GM18520 (cell line): ENCODE measurements at regions not wholly inside any gene's neighbourhood (a gene's known extent, or its start where the extent isn't known, plus 50 kb on each side); places are given as distances from the start of the nearest gene placed in this dataset.
"Not testable (repeated sequence)": the region's sequence is repeated elsewhere in the genome, so short reads cannot be mapped to it uniquely, and the experiment has no call there.

Experiments
- ATAC-seq: cut with Tn5 transposase; IDR thresholded peaks from one replicate; pipeline ENCODE4 v1.9.1; 2021; ENCODE audit not compliant: unreplicated experiment

DNA sequence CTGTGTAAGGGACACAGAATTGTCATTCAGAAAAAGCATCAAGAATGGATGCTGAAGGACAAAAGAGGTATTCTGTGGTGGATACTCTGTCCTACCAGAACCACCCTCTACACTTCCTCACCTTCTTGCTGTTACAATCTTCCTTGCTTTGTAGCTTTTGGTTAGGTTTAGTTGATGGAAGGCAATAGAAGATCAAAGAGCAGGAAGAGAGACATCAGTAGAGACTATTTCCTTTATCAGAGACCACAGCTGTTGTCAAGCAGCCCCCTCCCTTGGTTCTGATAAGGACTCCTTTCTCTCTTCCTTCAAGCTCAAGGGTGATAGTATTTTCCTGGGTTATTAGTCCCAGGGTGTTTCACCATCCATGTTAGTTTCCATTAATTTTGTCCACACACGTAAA, 84.7 kb upstream of the ALCAM start:
- ATAC-seq = no peak

DNA sequence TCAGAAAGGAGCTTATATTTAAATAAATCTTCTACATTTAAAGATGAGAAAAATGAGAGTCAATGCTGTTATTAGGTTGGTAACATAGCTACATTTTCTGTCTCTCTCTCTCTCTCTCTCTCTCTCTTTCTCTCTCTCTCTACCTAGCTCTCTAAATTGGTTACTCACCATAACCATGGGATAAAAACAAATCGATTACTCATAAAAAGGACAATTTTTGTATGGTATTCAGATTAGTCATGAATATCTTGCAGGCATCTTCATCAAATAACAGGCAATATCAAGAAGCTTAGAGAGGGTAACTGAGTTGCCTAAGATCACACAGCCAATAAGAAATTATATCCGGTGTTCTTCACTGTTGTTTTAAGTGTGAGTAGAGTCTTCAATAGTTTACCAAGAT, 81.8 kb upstream of the ALCAM start:
- no peak for ATAC-seq

DNA sequence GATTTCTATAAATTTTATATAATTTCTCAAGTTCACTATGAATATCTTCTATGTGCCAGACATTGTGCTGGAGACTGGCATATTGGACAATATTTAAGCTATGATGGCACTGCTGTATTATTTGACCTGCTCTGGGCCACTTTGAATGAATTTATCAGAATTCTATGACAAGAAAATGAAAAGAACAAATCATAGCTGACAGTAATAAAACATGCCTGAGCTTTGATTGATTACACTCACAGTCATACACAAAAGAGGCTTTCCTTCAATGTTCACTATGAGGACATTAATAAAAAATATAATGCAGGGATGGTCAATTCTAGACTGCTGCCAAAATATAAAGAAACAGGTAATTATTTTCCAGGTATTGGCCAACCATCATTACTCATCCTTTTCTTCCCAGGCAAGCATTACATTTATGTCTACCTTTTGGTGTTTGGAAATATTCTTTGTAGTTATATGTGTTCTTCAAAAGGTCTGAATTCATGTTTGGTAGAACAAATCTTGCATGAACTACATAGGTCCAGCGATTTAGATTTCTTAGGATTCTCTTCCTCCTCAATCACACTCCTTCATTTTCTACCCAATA, 81.0 kb upstream of the ALCAM start:
- ATAC-seq = no peak

DNA sequence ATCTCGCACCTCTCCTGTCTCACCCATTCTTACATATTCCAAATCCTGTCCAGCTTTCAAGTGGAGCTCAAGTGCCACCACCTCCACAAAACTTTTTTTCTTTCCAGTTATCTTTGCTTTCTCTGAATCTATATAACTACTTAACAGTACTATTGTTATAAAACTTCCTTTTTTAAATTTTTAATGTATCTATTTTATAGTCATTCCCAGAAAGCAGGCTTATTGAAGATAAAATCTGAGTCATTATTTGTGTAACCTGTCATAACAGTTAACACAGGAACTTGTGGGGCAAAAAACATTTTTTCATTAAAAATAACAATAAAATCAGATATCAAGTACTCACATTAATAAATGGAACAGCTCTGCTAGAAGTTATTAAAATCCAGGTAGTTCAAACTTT, 73.3 kb upstream of the ALCAM start:
- no peak for ATAC-seq

DNA sequence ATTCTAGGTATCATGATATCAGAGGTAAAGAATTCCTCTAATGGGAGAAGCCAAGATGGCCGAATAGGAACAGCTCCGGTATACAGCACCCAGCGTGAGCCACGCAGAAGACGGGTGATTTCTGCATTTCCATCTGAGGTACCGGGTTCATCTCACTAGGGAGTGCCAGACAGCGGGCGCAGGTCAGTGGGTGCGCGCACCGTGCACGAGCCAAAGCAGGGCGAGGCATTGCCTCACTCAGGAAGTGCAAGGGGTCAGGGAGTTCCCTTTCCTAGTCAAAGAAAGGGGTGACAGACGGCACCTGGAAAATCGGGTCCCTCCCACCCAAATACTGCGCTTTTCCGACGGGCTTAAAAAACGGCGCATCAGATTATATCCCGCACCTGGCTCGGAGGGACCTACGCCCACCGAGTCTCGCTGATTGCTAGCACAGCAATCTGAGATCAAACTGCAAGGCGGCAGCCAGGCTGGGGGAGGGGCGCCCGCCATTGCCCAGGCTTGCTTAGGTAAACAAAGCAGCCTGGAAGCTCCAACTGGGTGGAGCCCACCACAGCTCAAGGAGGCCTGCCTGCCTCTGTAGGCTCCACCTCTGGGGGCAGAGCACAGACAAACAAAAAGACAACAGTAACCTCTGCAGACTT, 70.4 kb upstream of the ALCAM start:
- not testable (repeated sequence) for ATAC-seq

DNA sequence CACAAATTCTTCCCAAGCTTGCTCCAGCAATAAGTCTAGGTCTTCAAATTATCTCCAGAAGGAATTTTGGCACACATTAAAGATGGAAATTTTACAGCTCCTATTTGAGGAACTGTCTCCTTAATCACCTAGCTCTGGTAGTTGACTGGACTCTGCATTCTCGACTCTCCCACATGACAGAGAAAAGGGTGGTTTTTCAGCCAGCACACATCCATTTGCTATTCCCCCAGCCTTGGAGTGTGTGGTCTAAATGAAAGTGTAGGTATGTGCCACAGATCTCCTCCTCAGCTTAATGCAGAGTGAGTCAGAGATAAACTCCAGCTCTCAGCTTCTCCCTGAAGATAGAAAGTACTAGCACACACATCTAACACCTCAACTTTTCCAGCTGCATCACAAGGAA, 62.2 kb upstream of the ALCAM start:
- no peak for ATAC-seq

DNA sequence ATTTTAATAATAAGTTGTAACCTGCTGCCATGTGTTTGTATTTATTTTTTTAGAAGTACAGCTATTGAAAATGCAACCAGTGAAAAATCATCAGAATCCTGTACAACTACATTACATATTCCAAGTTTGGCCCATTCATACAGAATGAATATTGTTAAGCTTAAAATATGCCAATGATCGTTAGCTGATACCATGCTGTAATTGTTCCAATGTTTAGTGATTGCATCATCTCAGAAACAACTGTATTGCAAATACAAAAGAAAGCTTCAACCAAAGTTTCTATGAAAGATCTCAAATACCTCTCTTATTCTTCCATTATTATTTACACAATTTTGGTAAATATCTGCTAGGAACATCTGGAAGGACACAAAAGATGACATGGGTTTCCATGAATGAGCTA, 51.6 kb upstream of the ALCAM start:
- ATAC-seq = no peak

DNA sequence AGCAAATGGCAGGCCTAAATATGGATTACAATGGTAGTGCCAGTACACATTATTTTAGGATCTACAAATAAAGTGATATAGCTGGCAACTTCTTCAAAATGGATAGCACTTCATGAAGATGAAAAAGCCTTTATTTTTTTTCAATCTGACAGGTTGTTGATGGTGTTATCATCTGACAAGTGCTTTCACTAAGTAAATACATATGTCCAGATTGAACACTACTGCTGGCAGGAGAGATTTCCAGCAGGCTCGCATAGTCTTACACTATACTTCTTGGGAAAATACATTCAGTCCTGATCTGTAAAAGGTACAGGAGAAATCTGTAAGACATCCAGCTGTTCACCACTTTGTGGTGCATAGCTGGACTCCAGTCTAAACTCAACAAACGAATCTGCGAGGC, 50.9 kb upstream of the ALCAM start:
- no peak for ATAC-seq

DNA sequence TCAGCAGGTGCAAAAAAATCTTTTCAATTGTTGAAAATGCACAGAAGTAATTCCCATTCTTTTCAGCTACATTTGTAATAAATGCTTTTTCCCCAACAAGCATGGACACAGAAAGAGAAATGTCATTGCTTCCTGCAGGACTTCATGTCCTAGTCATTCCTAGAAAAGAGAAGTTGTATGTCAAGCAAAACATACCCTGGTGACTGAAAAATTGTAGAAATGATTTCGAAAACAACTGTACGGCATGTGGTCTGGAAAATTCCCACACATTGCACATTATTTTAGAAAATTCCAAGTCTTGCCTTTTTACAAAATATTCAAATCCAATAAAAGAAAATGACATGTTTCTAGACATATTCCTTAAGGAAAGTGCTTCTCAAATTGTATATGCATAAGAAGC, 50.4 kb upstream of the ALCAM start:
- no peak for ATAC-seq
